GM18507 (cell line): ENCODE measurements at regions not wholly inside any gene's neighbourhood (a gene's known extent, or its start where the extent isn't known, plus 50 kb on each side); places are given as distances from the start of the nearest gene placed in this dataset.
"Not testable (repeated sequence)": the region's sequence is repeated elsewhere in the genome, so short reads cannot be mapped to it uniquely, and the experiment has no call there.

Experiments used
- DNase-seq: peaks from one replicate; pipeline ENCODE4 v3.0.0; 2011; ENCODE audit warnings: low read depth; ENCODE audit not compliant: insufficient read length; ENCODE audit errors: extremely low spot score
- FAIRE-seq: peaks from 2 replicates; lab custom pipeline; 2011; peaks lifted over from hg19 to GRCh38; lab: Jason Lieb, UNC

DNA sequence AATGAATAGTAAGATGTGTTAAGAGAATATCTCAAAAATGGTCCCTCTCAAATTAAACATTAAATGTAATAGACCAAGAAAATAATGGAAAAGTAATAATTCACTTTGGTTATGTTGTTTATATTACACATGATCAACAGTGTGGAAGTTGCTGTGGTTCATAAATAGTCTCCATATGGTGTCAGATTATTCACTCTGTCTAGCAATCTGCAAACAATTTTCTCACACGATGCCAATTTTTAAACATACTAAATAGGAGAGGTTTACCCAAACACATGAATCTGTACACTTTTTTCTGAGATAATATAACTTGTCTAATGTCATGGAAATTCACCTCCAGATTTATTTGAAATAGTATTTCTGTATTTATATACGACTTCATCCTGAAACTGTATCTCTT lies 217.4 kb upstream of the FBXL7 start:
- FAIRE-seq (no peak), DNase-seq (no peak)

DNA sequence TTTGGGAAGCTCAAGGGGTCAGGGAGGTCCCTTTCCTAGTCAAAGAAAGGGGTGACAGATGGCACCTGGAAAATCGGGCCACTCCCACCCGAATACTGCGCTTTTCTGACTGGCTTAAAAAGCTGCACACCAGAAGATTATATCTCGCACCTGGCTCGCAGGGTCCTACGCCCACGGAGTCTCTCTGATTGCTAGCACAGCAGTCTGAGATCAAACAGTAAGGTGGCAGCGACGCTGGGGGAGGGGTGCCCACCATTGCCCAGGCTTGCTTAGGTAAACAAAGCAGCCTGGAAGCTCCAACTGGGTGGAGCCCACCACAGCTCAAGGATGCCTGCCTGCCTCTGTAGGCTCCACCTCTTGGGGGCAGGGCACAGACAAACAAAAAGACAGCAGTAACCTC lies 228.4 kb upstream of the FBXL7 start:
- DNase-seq, FAIRE-seq: not testable (repeated sequence)

DNA sequence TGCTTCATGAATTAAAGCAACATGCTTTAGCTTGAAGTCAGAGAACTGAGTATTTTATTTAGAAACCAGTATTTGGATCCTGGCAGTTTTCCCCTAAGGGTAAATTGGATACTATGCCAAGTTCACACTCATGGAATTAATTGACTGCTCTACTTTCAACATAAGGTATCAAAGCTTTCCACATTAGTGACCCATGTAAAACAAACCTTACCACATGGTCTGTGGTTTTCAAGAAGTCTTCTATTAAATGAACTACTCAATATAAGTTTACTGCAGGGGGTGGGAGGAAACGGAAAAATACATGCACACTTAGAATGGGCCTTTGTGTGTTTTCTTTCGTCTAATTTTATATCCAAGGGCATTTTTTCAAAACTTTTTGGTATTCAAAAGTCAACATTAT lies 232.0 kb upstream of the FBXL7 start:
- FAIRE-seq: no peak

DNA sequence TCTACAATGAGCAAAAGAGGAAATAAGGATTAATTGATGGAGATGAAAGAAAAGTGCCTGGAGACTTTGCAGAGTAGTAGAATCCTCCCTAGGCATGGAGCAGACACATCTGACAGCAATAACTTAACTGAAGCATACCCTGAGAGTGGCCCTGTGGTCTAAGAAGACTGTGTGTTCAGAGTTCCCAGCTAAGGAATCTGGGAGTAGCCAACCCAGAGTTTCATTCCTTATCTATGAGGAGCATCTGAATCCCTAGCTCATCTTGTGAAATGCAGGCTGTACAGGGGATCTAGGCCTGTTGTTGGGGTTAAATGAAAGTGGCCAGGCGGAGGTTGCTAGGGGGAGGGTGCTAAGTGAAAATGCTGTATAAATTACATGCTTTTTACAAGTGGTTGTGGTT lies 233.1 kb upstream of the FBXL7 start:
- no peak for DNase-seq
- FAIRE-seq: no peak

More for the DNA sequence above, 232.0 kb upstream of the FBXL7 start:
- DNase-seq: no peak

GRCh38 chr5:15266229-15266628 lies 233.8 kb upstream of the FBXL7 start:
- DNase-seq (no peak), FAIRE-seq (no peak)

- FAIRE-seq: no peak
Measured at GRCh38 chr5:15263942-15264341, 236.0 kb upstream of the FBXL7 start.

GRCh38 chr5:15263406-15263805 lies 236.6 kb upstream of the FBXL7 start:
- FAIRE-seq: no peak
- DNase-seq: no peak

More at GRCh38 chr5:15263942-15264341, 236.0 kb upstream of the FBXL7 start:
- DNase-seq: no peak

GRCh38 chr5:15261269-15261995 lies 238.5 kb upstream of the FBXL7 start:
- DNase-seq: no peak
- no peak for FAIRE-seq

DNA sequence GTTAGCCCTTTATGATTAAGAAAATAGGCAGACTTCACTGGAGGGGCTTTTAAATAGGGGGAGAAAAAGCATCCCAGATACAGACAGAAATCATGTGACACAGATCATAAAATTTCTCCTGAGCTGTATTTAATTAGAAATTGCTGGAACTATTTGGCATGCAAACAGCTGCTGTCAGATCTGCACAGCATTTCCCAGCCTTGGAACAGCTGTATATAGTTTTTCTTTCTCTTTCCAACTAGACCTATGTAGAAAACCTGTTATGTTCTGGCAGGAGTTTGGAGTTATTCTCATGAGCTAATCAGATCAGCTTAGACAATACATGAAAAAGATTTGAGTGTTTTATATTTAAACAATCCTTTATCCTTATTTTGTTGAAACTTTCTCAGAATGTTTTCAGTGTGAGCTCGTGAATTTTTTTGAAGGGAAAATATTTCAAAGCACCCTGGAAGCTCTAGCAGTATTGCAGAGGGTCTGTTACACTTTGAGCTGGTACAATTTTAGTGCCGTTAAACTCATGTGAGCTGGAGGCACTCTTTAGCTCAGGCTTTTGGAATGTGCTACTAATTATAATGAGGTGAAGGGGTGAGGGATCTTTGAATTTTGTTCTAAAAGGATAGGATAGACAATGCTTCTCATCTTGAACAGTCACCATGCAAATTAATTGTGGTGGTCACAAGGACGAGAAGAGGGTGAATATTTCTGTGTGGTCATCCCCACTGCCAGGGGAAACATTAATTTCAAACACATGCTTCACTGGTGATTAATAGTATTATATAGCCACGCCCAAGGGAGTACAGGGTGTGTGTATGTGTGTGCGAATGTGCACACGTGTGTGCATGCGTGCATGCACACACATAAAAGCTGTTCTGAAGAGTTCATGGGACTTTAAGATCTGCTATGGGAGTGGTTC lies 239.4 kb upstream of the FBXL7 start:
- FAIRE-seq: no peak
- DNase-seq: no peak

GRCh38 chr5:15256485-15256884 lies 243.5 kb upstream of the FBXL7 start:
- no peak for FAIRE-seq
- no peak for DNase-seq

DNA sequence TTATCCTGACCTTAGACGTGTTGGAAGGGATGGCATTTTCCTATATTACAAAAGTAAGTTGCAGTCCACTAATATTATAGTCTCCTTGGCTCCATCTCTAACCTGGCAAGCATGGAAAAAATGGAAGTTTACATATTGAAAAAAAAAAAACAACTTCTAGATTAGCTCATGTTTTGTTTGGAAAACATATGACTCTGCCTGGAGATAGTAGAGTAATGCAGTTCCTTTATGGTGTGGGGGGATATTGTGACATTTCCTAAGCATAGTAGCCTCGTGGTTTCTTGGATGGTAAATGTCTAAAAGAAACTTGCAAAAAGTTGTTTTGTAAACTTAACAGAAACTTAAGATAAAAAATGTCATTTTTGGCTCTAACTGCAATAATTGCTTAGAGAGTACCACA lies 244.4 kb upstream of the FBXL7 start:
- DNase-seq (no peak), FAIRE-seq (no peak)

- no peak for DNase-seq
- FAIRE-seq: no peak
Measured at GRCh38 chr5:15254607-15255006, 245.4 kb upstream of the FBXL7 start.

GRCh38 chr5:15252331-15252730 lies 247.6 kb upstream of the FBXL7 start:
- no peak for DNase-seq
- FAIRE-seq: no peak

GRCh38 chr5:15249152-15249551 lies 250.8 kb upstream of the FBXL7 start:
- no peak for DNase-seq
- FAIRE-seq: no peak

DNA sequence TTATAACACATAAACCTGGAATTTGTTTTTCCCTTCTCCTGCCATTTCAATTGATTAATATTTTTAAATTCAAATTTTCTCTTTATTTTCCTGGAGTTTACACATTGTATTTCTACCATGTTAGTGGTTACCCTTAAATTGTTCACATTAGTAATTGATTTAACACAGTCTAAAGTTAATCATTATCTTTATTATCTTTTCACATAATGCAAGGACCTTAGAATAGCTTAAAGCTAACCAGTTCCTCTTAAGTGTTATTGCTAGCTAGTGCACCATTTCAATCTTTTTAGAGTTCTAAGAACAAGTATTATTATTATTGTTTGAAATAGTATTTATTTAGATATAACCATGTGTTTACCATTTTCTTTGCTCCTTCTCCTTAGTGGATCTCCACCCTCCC lies 251.2 kb upstream of the FBXL7 start:
- DNase-seq (no peak), FAIRE-seq (no peak)

GRCh38 chr5:15245913-15246312 lies 254.1 kb upstream of the FBXL7 start:
- no peak for FAIRE-seq

GRCh38 chr5:15243301-15244020 lies 256.5 kb upstream of the FBXL7 start:
- no peak for FAIRE-seq
- no peak for DNase-seq

More at GRCh38 chr5:15245913-15246312, 254.1 kb upstream of the FBXL7 start:
- DNase-seq: no peak

DNA sequence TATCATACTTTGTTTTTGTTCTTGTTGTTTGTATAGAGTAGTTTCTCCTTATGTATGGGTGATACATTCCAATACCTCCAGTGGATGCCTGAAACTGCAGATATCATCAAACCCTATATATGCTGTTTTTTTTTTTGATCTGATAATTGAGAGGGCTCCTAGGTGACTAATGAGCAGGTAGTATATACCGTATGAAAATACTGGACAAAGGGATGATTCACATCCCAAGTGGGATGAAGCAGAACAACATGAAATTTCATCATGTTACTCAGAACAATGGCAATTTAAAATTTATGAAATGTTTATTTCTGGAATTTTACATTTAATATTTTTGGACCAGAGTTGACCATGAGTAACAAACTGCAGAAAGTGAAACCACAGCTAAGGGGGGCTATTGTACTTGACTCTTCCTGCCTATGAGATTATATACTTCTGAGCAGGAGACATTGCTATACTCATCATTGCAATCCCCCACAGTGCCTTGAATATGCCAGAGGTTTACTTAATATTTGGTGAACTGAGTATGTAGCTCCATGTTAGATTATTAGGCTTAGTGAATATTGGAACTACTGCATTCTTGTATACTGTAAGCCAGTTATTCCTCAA lies 258.7 kb upstream of the FBXL7 start:
- FAIRE-seq (no peak), DNase-seq (no peak)

GRCh38 chr5:15238006-15238405 lies 262.0 kb upstream of the FBXL7 start:
- DNase-seq: no peak
- no peak for FAIRE-seq
